GM20431 (cell line): ENCODE measurements at regions not wholly inside any gene's neighbourhood (a gene's known extent, or its start where the extent isn't known, plus 50 kb on each side); places are given as distances from the start of the nearest gene placed in this dataset.

Experiments used
- in situ Hi-C: fragments of 300-500 bp; cut with MseI, MboI; formaldehyde crosslinking; loops from one replicate; pipeline ENCODE4 v1.15.0; 2020; ENCODE audit warnings: low sequenced_read_pairs; ENCODE audit not compliant: unreplicated experiment

DNA sequence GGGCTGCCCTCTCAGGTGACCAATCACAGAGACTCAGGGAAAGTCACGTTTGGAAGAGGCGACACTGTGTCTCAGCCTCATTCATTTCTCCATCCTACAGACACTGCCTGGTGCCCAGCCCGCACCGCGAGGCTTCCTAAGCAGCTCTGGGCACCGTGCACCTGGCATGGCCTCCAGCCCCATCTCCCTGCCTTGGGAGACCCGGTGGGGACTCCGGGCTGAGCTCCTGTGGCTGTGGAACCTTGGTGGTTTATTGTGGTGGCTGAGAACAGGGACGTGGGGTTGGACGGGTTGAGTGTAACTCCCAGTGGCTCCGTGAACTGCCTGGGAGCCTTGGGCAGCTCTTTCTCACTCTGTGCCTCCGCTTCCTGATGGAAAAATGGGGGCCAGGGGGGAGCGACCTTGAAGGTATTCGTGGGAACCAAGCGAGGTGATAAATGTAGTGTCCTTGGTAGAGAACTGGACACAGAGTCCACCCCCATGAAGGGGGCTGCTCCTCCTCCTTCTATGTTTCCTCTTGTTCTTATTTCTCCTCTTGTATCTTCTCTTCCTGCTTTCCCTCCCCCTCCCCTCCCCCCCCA lies 215.4 kb downstream of the SEC14L1 start:
- in situ Hi-C loops = no loop called here

DNA sequence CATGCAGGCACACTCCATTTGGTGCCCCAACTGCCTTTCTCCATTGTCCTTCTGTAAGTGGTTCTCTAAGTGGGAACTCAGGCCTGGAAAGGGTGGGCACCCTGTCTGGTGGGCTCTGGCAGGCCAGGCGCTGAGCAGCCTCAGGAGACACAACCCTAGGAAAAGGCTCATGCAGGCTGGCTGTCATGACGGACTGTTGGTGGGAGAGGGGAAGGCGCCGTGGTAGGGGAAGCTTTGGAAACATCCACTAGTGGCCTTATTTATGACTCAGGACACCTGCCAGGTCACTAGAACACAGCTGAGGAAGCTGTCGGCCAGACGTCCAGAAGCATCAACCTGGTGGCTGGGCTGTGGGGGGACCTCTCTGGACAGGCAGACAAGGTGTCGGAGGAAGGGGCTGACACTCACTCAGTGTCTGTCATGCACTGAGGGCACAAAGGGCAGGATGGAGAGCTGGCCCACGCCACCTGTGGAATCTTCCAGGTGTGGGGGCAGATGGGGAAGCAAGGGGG lies 216.0 kb downstream of the SEC14L1 start:
- in situ Hi-C loops = no loop called here

DNA sequence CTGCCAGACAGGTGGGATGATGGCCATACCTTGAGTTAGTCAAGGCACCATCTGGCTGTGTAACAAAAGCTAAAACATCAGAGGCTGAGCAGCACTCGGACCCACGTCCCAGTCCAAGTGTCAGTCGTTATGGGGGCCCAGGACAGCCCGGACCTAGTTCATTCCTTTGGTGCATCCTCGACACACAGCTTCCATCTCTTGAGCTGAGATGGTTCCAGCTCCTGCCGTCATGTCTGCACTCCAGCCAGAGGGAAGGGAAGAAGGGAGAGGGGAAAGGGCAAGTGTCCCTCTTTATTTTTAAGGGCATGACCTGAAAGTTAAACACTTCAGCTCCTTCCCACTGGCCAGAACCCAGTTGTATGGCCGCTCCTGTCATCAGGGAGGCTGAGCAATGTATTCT lies 218.0 kb downstream of the SEC14L1 start:
- in situ Hi-C loops = no loop called here

DNA sequence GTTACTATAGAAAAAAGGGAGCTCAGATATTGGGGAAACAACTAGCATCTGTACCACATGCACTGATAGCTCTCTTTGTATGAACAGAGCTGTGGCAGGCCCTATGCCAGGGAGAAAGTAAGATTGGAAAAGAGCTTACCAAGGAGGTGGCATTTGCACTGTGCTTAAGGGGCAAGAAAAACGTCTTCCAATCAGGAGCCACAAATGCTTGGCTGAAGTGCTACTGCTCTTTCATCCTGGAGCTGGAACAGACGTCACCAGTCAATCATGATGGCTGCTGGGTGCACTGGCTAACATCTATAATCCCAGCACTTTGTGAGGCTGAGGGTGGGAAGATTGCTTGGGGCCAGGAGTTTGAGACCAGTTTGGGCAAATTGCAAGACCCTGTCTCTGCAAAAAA lies 218.5 kb downstream of the SEC14L1 start:
- in situ Hi-C loops = no loop called here

DNA sequence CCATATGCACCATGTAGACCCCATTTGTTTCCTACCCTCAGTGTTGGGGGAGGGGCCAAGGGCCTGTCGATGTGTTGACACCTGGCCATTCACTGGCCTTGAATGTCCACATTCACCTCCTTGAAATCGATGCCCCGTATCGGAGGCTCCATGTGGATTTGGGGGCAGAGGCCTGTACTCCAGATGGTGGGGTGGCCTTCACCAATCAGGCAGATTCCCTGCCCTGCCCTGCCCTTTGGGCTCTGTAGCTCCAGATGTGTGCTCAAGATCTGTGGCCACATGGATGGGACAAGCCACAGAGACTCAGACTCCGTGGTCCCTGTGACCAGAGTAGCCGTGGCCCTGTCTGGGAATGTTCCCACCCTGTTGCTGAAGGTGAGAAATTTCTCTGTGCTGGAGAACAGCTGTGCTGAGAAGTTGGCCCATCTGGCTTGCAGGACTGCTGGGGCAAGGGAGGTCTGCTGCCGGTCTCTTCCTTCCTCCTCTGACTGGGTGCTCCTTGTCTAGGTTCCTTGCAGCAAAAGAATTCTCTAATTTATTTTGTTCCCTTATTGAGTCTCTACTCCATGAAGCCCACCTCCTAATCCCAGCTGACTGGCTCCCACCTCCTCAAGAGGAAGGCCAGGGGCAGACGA lies 221.3 kb downstream of the SEC14L1 start:
- in situ Hi-C loops = no loop called here

DNA sequence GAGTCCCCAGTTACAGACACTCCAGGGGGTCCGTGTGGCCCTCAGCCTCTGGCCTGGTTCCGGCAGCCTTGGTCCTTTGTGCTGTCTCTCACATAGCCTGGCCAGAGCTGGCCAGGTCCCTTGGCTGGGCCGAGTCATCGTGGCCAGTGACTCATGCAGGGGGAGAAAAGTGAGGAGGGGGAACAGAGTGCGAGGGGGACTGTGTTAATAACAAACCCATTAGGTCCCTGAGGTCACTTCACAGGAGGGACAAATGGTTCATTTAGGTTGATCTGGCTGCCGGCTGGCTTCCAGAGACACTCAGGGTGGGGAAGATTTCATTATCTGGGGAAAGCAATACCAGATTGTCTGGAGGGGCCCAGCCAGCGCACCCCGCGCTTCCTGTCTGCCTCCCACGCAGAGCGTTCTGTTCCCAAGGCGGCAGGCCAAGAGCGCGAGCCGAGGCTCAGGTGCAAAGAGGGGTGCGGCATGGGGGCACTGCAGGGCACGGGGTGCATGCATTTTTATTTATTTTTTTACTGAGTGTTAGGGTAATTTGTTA lies 223.1 kb downstream of the SEC14L1 start:
- in situ Hi-C loops = no loop called here

DNA sequence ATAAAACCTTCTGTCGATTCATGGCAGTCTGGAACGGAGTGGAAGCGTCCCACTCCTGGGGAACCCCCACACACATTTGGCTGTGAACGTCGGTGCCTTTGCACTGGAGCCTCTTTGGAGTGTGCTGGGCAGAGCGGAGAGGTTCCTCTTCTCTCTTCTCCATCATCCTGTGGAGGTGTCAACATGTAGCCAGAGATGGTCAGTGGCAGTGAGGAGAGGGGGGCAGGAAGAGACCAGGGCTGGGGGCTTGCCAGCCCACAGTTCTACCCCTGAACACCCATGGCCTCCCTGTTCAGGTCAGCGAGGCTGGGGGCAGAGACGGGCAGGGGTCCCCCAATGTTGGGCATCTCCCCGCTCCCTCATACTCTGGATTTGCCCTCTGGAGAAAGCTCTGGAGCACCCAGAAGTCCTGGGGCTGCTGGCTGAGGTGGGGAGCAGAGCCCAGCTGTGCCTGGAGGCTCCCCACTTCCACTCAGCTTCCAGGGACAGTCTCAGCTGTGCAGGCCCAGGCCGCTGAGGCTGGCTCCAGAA lies 223.7 kb downstream of the SEC14L1 start:
- in situ Hi-C loops = no loop called here

DNA sequence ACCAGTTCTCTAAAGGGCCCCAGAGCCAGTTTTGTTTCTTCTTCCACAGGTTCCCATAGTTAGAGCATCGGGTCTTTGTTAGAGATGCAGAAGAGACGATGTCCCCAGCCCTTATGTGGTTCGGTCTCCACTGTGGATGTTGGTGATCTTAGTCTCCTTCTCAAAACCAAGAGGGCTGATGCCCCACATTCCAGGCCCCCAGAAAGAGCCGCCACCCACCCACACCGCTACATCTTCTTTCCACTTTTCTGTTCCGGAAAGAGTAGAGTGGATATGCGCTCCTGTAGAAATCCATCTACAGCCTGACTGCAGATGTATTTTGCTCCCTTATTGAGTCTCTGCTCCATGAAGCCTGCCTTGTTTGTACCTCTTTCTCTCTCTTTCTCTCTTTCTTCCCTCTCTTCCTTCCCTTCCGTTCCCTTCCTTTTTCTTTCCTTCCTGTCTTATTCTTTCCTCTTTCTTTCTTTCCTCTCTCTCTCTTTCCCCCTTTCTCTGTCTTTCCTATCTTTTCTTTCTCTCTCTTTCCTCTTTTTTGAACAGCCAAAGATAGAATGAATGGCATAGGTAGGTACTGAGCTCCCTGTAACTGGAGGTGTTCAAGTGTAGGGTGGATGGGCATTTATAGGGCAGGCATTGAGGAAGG lies 224.3 kb downstream of the SEC14L1 start:
- in situ Hi-C loops = no loop called here

DNA sequence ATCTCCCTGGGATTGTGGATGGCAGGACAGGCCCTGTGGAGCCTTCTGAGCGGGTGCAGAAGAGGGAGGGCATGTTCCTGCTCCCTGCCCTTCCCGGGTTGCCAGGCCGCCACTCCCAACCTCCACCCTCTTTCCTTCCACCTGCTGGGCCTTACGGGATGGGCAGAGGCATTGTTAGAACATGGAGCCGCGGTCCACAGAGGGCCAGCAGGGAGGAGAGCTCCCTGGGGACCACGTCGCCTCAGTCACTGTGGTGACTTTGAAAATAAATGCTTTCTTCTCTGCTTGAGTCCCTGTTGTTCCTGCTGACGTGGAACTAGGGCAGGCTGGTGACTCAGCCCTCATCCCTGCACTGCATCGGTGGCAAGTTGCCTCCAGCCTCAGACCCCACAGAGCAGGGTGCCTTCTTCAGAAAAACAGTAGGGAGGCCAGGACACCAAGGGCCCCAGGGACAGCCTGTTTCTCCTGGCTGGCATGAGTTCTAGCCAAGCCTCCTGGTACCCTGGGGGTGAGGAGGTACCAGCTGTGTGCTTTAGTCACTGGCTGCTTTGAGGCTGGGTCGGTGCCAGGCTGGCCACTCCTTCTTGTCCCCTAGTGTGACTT lies 224.9 kb downstream of the SEC14L1 start:
- in situ Hi-C loops = no loop called here

DNA sequence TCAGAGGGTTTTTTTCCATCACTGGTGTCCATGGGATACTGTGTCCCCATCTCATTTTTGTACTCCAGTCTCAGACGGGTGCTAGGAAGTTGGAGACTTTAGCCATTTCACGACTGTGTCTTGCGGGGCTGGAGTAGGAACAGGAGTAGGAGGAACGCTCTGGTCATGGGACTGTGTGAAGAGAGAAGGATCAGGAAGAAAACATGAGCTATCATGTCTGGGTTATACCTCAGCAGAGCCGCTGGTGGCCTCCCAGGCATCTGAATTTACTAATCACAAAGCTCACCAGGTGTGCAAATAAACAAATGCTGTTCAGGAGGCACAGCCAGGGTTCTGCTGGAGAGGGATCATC lies 225.4 kb downstream of the SEC14L1 start:
- in situ Hi-C loops = no loop called here

DNA sequence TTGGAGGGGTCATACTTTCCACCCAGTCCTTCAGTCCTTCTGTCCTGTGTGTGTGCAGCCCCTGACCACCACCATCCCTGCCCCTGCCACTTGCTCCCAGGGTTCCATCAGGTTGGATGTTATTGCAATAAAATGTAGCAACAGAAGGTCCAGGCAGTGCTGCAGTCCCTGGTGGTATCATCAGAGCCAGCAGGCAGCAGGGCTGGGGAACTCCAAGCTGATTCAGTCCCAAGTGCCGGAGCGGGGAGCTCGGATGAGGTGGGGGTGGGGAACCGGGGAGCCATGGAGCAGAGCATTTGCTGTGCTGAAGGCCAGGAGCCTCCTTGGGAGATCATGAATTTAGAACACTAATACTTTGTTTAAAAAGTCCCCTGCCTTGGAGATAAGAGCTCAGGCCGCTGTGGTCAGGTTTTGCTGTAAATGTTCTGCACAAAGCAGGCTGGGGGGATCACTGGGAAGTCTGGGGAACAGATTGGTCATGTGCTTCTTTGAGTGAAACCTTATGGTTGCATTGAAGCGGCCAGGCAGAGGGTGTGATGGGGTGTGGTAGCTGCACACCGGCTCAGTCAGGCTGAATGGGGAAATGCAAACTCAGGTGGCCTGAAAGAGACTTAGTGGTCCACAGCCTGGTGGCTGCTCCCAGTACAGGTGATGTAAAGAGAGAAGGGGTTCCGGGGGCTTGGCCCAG lies 225.9 kb downstream of the SEC14L1 start:
- in situ Hi-C loops = no loop called here

DNA sequence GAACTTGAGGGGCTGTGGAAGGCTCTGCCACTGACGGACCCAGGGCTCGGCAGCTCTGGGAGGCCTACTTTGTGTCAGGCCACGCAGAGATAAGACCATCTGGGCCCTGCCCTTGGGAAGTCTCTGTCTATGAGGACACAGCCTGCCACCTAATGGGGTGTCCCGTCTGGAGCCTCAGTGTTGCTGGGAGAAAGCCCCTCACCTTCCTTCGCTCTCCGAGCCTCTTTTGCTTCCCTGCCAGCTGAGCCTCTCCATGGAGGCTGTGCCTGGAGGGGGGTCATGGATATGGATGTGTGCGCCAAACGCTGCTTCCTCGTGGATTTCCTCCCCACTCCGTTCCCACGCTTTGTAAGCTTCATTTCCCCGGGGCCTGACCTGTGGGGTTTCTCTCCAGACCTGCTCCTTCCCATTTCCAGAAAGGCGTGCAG lies 228.8 kb downstream of the SEC14L1 start:
- in situ Hi-C loops = no loop called here

DNA sequence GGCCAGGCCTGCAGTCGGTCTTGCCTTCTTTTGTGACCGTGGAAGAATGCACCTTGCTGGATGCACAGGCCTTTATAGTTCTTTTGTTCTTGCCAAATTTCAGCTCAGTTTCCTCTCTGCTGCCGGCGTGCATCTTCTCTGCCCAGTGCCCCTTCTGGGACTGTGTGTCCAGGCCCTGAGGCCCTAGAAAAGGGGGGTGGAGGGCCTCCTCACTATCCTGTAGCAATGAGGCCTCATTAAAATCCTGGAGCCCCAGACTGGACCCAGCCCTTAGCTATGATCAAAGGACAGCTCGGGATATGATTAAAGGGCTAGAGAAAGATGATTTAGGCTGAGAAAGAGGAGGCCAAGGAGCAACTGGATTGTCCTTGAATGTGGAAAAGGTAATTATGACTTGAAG lies 229.8 kb downstream of the SEC14L1 start:
- in situ Hi-C loops = no loop called here

DNA sequence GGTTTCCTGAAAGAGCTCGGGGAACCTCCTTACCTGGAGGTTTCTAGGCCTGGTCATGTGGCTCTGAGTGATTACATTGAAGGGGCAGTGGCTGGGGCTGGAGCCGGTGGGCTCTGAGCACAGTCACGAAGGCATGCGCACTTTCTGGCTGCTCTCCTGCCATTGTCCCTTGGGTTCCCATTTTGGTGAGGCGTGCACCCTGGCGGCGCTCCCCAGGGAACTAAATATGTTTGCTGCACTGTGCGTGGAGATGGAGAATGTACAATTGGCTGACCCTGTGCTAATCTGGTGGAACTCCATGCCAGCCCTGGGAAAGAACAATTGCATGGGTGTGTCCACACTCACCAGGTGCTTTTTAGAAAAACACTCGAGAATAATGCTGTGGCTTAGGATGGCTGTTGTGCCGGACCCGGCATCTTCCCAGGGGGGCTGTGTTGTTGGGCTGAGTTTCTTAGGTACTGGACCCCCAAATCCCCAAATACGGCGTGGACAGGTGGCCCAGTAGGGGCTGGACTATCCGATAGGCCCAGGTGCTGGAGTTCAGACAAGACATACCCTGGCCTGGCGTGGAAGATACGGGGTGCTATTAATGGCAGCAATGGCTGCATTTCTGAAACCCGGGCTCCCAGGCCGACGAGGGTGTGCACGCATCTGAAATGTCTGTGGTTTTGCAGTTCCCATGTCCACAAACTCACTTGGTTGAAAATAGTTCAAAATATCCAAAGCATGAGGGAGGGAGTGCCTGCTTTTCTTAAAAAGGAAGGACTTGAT lies 230.5 kb downstream of the SEC14L1 start:
- in situ Hi-C loops = no loop called here

DNA sequence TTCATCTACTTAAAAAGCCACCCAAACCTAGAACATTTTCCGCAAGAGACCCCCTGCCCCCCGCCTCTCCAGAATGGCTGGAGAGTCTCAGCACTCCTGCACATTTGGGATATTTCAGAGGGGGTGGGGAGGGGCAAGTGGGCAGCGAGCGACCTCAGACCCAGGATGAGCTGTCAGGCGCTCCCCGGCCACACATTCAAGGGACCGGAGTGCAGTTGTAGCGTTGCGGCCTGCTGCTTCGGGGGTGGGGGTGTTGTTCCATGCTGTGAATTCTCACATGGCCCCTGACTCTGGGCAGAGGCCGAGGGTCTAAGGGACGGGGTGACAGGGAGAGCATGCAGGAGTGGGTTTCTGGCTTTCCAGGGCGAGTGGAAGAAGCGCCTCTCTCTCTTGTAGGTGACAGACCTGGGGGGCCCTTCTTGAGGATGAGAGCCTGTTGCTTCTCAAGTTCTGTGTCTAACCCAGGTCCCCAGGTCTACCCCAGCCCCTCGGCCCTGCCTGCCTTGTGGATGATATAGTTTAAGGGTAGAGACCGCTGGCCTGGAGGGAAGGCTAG lies 231.2 kb downstream of the SEC14L1 start:
- in situ Hi-C loops = no loop called here

DNA sequence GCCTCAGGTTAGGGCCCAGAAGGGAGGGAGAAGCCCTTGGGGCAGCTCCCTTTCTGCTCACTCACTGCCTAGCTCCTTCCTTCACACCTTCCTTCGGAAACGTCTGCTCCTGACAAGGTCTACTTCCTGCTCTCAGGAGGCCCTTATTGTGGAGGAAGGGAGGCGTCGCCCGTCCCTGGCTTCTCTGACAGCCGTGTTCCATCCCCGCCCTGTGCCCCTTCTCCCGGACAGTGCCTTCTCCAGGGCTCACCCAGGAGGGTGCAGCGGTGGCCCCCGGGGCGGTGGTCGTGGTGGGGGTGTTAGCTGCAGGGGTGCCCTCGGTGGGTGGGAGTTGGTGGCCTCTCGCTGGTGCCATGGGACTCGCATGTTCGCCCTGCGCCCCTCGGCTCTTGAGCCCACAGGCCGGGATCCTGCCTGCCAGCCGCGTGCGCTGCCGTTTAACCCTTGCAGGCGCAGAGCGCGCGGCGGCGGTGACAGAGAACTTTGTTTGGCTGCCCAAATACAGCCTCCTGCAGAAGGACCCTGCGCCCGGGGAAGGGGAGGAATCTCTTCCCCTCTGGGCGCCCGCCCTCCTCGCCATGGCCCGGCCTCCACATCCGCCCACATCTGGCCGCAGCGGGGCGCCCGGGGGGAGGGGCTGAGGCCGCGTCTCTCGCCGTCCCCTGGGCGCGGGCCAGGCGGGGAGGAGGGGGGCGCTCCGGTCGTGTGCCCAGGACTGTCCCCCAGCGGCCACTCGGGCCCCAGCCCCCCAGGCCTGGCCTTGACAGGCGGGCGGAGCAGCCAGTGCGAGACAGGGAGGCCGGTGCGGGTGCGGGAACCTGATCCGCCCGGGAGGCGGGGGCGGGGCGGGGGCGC lies 231.9 kb downstream of the SEC14L1 start:
- in situ Hi-C loops = no loop called here

DNA sequence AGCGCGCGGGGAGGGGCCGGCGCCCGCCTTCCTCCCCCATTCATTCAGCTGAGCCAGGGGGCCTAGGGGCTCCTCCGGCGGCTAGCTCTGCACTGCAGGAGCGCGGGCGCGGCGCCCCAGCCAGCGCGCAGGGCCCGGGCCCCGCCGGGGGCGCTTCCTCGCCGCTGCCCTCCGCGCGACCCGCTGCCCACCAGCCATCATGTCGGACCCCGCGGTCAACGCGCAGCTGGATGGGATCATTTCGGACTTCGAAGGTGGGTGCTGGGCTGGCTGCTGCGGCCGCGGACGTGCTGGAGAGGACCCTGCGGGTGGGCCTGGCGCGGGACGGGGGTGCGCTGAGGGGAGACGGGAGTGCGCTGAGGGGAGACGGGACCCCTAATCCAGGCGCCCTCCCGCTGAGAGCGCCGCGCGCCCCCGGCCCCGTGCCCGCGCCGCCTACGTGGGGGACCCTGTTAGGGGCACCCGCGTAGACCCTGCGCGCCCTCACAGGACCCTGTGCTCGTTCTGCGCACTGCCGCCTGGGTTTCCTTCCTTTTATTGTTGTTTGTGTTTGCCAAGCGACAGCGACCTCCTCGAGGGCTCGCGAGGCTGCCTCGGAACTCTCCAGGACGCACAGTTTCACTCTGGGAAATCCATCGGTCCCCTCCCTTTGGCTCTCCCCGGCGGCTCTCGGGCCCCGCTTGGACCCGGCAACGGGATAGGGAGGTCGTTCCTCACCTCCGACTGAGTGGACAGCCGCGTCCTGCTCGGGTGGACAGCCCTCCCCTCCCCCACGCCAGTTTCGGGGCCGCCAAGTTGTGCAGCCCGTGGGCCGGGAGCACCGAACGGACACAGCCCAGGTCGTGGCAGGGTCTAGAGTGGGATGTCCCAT lies 232.8 kb downstream of the SEC14L1 start:
- in situ Hi-C loops = no loop called here
